Transverse colon (tissue), 3 donors: ENCODE measurements at regions not wholly inside any gene's neighbourhood (a gene's known extent, or its start where the extent isn't known, plus 50 kb on each side); places are given as distances from the start of the nearest gene placed in this dataset.
"Not testable (repeated sequence)": the region's sequence is repeated elsewhere in the genome, so short reads cannot be mapped to it uniquely, and the experiment has no call there.

ENCODE experiments used
- CTCF ChIP-seq, 5 experiments: fragments of 200-600 bp in 3 of 5; fragments of 450-650 bp in 2 of 5; sonication (generic) in 3 of 5; IDR thresholded peaks; 1 replicate in 2 of 5; 2 replicates in 3 of 5; pipeline ENCODE4 v1.5.1; 2016 to 2017; ENCODE audit warnings: antibody characterized with exemption in 5 of 5, inconsistent platforms in 3 of 5, mild to moderate bottlenecking in 2 of 5, moderate library complexity in 1 of 5
- POLR2A ChIP-seq: fragments of 450-650 bp; IDR thresholded peaks from one replicate; pipeline ENCODE4 v1.6.1; 2016; ENCODE audit warnings: antibody characterized with exemption, mild to moderate bottlenecking, moderate library complexity

GRCh38 chr10:46775668-46776059 lies 135.6 kb upstream of the PTPN20 start:
- not testable (repeated sequence) for TF ChIP-seq POLR2A; CTCF (IDR thresholded peaks at IDR 0.05)
